GM23338 (cell line): ENCODE measurements at regions not wholly inside any gene's neighbourhood (a gene's known extent, or its start where the extent isn't known, plus 50 kb on each side); places are given as distances from the start of the nearest gene placed in this dataset.

ENCODE experiments used
- CREB1 ChIP-seq: fragments of 250-450 bp; sonication (Bioruptor Pico); IDR thresholded peaks from 2 replicates; pipeline ENCODE4 v1.5.0; 2020; ENCODE audit warnings: low read depth, mild to moderate bottlenecking, moderate library complexity
- EZH2phosphoT487 ChIP-seq: fragments of 200-600 bp; sonication (generic); IDR thresholded peaks from one replicate; pipeline ENCODE4 v1.8.1; 2018; ENCODE audit warnings: antibody characterized with exemption; ENCODE audit not compliant: unreplicated experiment
- POLR2AphosphoS5 ChIP-seq: IDR thresholded peaks from 2 replicates; pipeline ENCODE4 v1.6.1; 2016; ENCODE audit warnings: antibody characterized with exemption, low read depth
- ZNF331 ChIP-seq: fragments of 250-450 bp; sonication (Bioruptor Pico); IDR thresholded peaks from 2 replicates; pipeline ENCODE4 v1.5.0; 2020; ENCODE audit warnings: low read depth, mild to moderate bottlenecking, moderate library complexity
- TF ChIP-seq, protein P1 (sequence below): IDR thresholded peaks from one replicate; pipeline ENCODE4 v1.6.1; 2018; ENCODE audit warnings: antibody characterized with exemption; ENCODE audit not compliant: unreplicated experiment
- TF ChIP-seq, protein P2 (sequence below), 2 experiments: fragments of 200-600 bp in 1 of 2; sonication (generic) in 1 of 2; conservative IDR thresholded peaks; 2 replicates each; pipeline versions ENCODE4 v1.5.1 to v1.6.1; 2016 to 2017; ENCODE audit warnings: antibody characterized with exemption in 2 of 2, low read depth in 2 of 2, mild to moderate bottlenecking in 2 of 2, moderate library complexity in 1 of 2

DNA sequence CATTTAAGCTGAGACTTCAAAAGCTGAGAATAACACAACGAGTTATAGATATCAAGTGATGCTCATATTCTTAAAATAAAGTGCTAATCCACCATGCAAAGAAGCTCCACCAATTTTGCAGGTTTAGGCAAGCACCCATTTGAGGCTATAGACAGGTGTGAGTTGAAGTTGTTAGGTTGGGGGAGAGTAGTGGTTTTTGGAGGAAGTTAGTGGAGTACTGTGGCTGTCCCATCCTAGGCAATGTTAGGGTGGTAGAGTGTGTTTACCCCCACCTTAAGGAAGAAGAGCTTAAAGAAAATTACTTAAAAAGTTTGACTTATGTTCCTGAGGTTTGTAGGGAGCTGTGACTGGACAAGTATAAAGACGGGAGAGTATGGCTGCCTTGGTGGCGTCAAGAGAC lies 98.9 kb upstream of the MAN2A1 start:
- TF ChIP-seq, protein P1, sequence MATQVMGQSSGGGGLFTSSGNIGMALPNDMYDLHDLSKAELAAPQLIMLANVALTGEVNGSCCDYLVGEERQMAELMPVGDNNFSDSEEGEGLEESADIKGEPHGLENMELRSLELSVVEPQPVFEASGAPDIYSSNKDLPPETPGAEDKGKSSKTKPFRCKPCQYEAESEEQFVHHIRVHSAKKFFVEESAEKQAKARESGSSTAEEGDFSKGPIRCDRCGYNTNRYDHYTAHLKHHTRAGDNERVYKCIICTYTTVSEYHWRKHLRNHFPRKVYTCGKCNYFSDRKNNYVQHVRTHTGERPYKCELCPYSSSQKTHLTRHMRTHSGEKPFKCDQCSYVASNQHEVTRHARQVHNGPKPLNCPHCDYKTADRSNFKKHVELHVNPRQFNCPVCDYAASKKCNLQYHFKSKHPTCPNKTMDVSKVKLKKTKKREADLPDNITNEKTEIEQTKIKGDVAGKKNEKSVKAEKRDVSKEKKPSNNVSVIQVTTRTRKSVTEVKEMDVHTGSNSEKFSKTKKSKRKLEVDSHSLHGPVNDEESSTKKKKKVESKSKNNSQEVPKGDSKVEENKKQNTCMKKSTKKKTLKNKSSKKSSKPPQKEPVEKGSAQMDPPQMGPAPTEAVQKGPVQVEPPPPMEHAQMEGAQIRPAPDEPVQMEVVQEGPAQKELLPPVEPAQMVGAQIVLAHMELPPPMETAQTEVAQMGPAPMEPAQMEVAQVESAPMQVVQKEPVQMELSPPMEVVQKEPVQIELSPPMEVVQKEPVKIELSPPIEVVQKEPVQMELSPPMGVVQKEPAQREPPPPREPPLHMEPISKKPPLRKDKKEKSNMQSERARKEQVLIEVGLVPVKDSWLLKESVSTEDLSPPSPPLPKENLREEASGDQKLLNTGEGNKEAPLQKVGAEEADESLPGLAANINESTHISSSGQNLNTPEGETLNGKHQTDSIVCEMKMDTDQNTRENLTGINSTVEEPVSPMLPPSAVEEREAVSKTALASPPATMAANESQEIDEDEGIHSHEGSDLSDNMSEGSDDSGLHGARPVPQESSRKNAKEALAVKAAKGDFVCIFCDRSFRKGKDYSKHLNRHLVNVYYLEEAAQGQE, result no peak
- TF ChIP-seq, protein P2, sequence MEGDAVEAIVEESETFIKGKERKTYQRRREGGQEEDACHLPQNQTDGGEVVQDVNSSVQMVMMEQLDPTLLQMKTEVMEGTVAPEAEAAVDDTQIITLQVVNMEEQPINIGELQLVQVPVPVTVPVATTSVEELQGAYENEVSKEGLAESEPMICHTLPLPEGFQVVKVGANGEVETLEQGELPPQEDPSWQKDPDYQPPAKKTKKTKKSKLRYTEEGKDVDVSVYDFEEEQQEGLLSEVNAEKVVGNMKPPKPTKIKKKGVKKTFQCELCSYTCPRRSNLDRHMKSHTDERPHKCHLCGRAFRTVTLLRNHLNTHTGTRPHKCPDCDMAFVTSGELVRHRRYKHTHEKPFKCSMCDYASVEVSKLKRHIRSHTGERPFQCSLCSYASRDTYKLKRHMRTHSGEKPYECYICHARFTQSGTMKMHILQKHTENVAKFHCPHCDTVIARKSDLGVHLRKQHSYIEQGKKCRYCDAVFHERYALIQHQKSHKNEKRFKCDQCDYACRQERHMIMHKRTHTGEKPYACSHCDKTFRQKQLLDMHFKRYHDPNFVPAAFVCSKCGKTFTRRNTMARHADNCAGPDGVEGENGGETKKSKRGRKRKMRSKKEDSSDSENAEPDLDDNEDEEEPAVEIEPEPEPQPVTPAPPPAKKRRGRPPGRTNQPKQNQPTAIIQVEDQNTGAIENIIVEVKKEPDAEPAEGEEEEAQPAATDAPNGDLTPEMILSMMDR (conservative IDR thresholded peaks at IDR 0.05; ENCODE audit: low read depth in 2 of 2), result no peak
- TF ChIP-seq ZNF331 (no peak), POLR2AphosphoS5 (no peak), CREB1 (no peak), EZH2phosphoT487 (no peak)
